Activated naive CD8-positive, alpha-beta T cell treated with anti-CD3 and anti-CD28 coated beads for 36 hours (primary cell): ENCODE measurements at regions not wholly inside any gene's neighbourhood (a gene's known extent, or its start where the extent isn't known, plus 50 kb on each side); places are given as distances from the start of the nearest gene placed in this dataset.
"Not testable (repeated sequence)": the region's sequence is repeated elsewhere in the genome, so short reads cannot be mapped to it uniquely, and the experiment has no call there.

Source experiments
- DNase-seq: peaks from one replicate; pipeline ENCODE4 v3.0.0; 2021
- H3K27ac Mint-ChIP-seq: one replicate; pipeline ENCODE4 v1.8.0; 2022; ENCODE audit warnings: mild to moderate bottlenecking, moderate library complexity, mixed read lengths
- H3K27me3 Mint-ChIP-seq: one replicate; pipeline ENCODE4 v1.8.0; 2022; ENCODE audit warnings: mild to moderate bottlenecking, mixed read lengths
- H3K36me3 Mint-ChIP-seq: one replicate; pipeline ENCODE4 v1.8.0; 2021; ENCODE audit warnings: mild to moderate bottlenecking, mixed read lengths
- H3K4me1 Mint-ChIP-seq: one replicate; pipeline ENCODE4 v1.8.0; 2021; ENCODE audit warnings: mixed read lengths
- H3K4me3 Mint-ChIP-seq: one replicate; pipeline ENCODE4 v1.8.0; 2022; ENCODE audit warnings: mild to moderate bottlenecking, moderate library complexity, mixed read lengths
- H3K9me3 Mint-ChIP-seq: one replicate; pipeline ENCODE4 v1.8.0; 2022; ENCODE audit warnings: mixed read lengths

DNA sequence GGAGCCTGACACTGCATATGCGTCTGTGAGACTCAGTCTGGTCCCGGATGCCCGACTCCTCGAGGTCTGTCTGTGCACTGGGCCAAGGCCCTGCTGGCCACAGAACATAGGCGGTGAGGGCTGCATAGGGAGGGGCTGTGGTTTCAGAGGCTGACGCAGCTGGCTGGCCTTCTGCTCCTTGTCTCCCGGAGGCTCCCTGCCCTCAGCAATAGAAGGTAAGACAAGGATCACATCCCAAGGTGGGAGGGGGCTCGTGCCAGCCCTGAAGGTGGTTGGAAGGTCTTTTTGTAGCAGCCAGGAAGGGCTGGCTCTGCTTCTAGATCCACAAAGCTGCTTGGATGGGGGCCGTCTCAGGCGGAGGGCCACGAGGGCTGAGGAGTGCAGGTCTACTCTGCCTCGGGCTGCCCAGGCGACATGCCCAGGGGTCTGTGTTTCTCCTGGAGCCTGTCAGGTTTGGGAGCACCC, 239.8 kb upstream of the SULF2 start:
- H3K27me3 Mint-ChIP-seq: peaks cover 5% of the 10 kb centered on the region
- no peaks in the 10 kb centered on the region for H3K36me3 Mint-ChIP-seq
- no peaks in the 10 kb centered on the region for H3K4me1 Mint-ChIP-seq
- H3K27ac Mint-ChIP-seq: no peak overlapping the region
- DNase-seq: no peak
- H3K9me3 Mint-ChIP-seq: no peaks in the 10 kb centered on the region
- no peak overlapping the region for H3K4me3 Mint-ChIP-seq

DNA sequence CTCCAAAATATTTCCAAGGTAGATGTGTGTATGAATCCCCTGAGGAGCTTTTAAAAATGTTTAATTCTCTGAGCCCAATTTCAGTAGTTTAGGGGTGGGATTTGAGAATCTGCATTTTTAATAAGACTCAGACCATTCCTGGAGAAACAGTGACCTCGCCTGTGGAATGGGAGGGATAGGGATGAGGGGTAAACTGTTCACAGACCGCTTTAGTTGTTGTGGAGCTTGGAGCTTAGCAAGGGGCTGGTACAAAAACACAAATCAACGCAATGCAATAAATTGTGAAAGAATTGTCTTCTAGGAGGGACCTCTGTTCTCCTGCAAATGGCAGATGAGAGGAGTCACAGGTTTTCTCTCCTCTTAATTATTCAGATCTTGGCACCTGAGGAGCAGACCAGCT, 239.3 kb upstream of the SULF2 start:
- DNase-seq: no peak
- no peak overlapping the region for H3K27ac Mint-ChIP-seq
- H3K4me3 Mint-ChIP-seq: no peak overlapping the region
- peaks cover 5% of the 10 kb centered on the region for H3K27me3 Mint-ChIP-seq
- H3K4me1 Mint-ChIP-seq: no peaks in the 10 kb centered on the region
- H3K36me3 Mint-ChIP-seq: no peaks in the 10 kb centered on the region
- H3K9me3 Mint-ChIP-seq: no peaks in the 10 kb centered on the region

DNA sequence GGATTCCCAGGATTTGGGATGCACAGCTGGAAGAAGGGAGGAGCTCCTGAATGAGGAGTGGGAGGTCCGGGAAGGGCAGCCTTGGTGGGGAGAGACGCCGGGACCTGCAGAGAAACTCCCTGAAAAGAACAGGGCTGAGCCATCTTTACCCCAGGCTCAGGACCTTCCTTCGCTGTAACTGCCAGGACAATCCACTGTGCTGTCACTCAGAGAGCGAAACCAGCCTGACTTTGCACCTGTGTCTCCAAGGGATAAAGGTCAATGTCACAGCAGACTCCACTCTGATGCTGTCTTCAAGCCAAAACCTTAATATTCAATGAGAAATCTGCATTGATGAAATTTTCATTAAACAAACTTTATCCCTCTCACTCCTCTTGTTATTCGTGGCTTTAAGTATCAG, 235.4 kb upstream of the SULF2 start:
- DNase-seq, H3K4me3 Mint-ChIP-seq, H3K4me1 Mint-ChIP-seq, H3K36me3 Mint-ChIP-seq, H3K27ac Mint-ChIP-seq, H3K9me3 Mint-ChIP-seq, H3K27me3 Mint-ChIP-seq: not testable (repeated sequence)

DNA sequence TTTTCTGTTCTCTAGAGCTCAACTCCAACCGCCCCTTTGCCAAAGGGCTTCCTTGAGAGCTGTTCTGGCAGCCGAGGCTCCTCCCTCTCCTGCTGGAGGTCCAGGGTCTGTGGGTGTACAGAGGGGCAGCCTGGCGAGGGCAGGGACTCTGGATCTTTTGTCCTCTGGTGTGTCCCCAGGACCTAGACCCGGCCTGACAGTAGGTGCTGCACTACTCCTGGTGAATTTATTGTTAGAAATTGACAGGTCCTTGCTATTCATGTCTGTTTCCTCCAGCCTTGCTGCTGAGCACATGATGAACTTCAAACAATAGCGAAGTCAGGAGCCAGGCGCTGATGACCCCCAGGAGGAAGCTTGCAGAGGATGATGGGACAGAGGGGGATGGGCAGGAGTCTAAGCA, 234.7 kb upstream of the SULF2 start:
- Mint-ChIP-seq H3K9me3 (peaks cover 2% of the 10 kb centered on the region), H3K4me1 (no peaks in the 10 kb centered on the region), H3K27me3 (peaks cover 5% of the 10 kb centered on the region), H3K27ac (no peak overlapping the region), H3K4me3 (no peak overlapping the region), H3K36me3 (no peaks in the 10 kb centered on the region)
- DNase-seq: no peak

DNA sequence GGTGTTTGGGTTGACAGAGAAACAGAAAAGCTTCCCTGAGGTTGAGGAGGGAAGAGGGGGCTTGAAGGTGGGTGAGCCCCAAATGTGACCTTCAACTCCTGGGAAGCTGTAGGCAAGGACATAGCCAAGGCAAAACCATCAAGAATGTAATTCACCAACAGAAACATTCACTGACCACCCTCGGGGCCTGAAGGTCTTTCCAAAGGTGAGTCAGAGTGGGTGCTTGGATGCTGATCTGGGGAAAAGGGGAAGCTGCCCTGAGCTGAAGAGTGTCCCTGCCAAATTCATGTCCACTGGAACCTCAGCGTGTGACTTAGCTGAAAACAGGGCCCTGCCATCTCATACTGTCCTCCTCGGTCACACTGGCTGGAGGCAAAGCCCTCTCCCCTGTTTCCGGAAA, 234.2 kb upstream of the SULF2 start:
- DNase-seq: no peak
- Mint-ChIP-seq H3K4me1 (no peaks in the 10 kb centered on the region), H3K9me3 (peaks cover 2% of the 10 kb centered on the region), H3K36me3 (no peaks in the 10 kb centered on the region), H3K27me3 (peaks cover 4% of the 10 kb centered on the region), H3K27ac (no peak overlapping the region), H3K4me3 (no peak overlapping the region)

DNA sequence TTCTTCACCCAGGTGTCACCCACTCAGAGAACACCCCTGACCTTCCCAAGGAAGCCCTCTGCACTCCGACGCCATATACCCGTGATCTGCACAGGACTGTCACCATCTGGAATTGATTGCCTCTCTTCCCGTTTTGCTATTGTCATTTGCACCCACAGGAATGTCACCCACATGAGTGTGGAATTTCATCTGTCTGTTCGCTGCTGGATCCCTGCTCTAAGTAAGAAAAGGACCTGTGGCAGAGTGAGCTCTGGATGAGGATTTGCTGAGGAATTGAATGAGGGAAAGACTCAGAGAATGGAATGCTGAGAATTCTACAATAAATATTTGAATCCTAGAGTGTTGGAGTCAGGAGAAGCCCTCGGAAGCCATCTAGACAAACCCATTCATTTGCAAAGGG, 233.6 kb upstream of the SULF2 start:
- not testable (repeated sequence) for H3K4me3 Mint-ChIP-seq, H3K27me3 Mint-ChIP-seq, DNase-seq, H3K4me1 Mint-ChIP-seq, H3K36me3 Mint-ChIP-seq, H3K9me3 Mint-ChIP-seq
- H3K27ac Mint-ChIP-seq: peak overlapping the region; percentile 2

DNA sequence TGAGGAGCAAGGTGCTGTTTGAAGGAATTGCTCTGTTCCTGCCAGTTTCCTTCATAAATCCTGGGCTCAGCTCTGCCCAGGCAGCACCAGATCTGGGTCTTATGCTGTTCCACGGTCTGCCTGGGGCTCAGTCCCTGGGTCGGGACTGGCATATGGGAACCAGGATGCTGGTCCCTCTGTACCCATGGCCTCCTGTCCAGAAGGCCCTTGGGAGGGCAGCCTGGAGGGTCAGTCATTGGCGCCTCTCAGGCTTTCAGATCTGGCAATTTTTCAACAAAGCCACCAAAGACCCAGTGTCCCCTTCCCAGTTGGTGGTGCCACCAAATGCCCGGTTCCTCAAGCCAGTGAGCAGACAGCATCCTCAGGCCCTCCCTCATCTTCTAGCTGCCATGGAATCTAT, 232.7 kb upstream of the SULF2 start:
- no peaks in the 10 kb centered on the region for H3K36me3 Mint-ChIP-seq
- DNase-seq: no peak
- H3K9me3 Mint-ChIP-seq: peaks cover 3% of the 10 kb centered on the region
- H3K27ac Mint-ChIP-seq: no peak overlapping the region
- peaks cover 4% of the 10 kb centered on the region for H3K27me3 Mint-ChIP-seq
- H3K4me3 Mint-ChIP-seq: no peak overlapping the region
- H3K4me1 Mint-ChIP-seq: no peaks in the 10 kb centered on the region

DNA sequence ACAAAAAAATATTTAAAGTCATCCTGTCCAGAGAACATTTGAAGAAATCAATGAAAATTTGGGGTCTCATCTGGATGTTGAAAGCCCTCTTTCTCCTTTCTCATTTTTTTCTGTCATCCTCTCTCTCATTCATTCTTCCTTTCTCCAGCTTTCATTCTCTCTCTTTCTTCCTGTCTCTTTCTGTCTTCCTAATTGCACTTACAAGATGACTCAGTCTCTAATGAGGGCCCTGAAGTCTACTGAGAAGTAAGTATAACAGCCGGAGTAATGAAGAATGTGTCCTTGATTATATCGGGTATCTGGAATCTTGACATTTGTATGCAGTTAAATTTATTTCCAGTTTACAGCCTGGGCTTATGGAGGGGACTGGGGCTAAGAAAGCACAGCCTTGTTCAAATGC, 232.2 kb upstream of the SULF2 start:
- Mint-ChIP-seq H3K4me3 (no peak overlapping the region), H3K27ac (no peak overlapping the region), H3K9me3 (peaks cover 5% of the 10 kb centered on the region), H3K36me3 (no peaks in the 10 kb centered on the region), H3K4me1 (no peaks in the 10 kb centered on the region), H3K27me3 (peaks cover 4% of the 10 kb centered on the region)
- no peak for DNase-seq

DNA sequence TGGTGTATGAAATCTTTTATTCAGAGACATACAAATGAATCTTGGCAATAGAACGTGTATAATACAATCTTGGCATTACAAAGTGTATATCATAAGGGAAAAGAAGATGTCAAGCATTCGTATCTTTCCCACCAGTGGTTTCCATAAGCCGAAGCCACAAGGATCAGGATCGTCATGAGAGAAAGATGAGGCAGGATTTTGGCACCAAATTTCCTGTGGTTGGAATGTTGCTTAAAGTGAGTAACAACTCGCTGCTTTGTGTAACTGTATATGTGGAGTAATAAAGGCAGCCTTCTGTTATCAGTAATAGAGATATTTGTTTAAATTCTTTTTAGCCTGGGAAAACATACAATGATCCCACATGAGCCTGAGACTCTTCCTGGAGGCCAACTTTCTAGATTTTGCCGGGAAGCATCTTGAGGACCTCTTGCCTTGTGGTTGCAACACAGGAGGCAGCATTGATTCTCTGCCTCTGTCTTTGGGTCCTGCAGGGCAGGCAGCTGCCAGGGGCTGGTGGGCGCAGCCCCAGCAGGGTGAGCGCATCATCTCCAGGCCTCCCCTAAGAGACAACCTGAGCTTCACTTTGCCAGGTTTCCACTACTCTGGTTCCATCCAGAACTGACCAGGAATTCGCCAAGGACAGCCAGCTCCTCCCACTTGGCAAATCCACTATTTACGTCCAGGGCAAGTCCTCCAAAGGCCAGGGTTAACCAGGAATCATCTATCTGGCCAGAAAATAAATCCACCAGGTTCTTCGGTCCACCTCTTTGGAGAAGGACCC, 230.9 kb upstream of the SULF2 start:
- Mint-ChIP-seq H3K4me3 (no peak overlapping the region), H3K27ac (no peak overlapping the region), H3K9me3 (peaks cover 10% of the 10 kb centered on the region), H3K4me1 (no peaks in the 10 kb centered on the region), H3K36me3 (no peaks in the 10 kb centered on the region), H3K27me3 (peaks cover 4% of the 10 kb centered on the region)
- DNase-seq: no peak

DNA sequence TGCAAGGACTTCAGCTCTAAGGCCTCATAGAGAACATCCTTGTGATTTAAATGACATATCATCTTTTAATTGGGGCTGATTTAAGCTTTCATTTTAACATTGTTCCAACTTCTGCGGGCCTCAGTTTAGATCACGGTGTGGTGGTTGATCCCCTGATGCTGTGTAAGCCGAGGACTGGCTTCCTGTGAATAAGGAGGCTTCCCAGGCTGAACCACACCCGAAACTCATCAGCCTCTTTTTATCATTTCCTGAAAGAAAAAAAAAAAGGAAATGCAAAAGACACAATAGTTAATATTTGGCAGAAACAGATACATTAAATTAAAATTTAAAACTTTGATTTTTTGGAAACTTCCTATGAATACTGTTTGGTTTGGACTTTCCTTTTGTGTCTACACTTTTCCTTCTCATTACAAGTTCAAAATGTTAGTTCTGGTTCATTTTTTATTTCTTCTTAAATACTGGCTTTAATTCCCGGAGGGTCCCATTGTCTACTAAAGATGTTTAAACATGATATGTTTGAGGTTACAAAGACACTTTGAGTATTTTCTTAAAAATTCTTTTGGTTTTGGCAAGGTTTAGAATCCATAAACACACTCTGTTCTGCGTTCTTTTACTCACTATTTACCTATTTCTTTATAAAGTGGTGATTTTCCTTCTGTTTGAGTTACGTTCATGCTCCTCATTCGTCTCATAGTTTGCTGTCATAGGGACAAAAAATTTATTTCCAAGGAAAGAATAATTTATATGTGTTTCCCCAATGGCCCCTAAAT, 230.0 kb upstream of the SULF2 start:
- Mint-ChIP-seq H3K9me3 (peaks cover 10% of the 10 kb centered on the region), H3K36me3 (no peaks in the 10 kb centered on the region), H3K4me1 (no peaks in the 10 kb centered on the region), H3K27ac (no peak overlapping the region), H3K27me3 (peaks cover 4% of the 10 kb centered on the region), H3K4me3 (no peak overlapping the region)
- no peak for DNase-seq

DNA sequence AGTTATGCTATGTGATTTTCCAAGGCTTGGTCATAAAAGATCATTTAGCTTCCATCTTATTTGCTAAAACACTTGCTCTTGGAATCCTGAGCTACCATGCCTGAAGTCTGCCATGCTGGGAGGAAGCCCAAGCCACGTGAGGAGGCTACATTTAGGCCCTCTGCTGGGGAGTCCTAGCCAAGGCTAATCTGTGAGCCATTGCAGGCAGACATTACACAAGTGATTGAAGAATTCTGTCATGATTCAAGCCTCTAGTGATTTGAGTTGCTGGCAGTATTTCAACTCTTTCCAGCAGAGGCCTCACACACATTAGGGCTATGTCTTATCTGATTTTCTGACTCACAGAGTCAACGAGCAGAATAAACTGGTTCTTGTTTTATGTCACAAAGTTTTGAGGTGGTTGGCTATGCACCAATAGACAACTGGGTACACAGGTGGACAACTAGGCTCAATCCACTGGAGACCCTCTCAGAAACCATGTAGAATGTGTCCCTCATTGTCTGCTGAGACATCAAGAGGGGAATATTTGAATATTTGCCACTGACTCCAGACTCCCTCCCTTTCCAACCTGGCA, 227.2 kb upstream of the SULF2 start:
- no peaks in the 10 kb centered on the region for H3K4me1 Mint-ChIP-seq
- no peak overlapping the region for H3K4me3 Mint-ChIP-seq
- H3K9me3 Mint-ChIP-seq: peaks cover 17% of the 10 kb centered on the region
- peaks cover 13% of the 10 kb centered on the region for H3K27me3 Mint-ChIP-seq
- no peaks in the 10 kb centered on the region for H3K36me3 Mint-ChIP-seq
- no peak overlapping the region for H3K27ac Mint-ChIP-seq
- DNase-seq: no peak

DNA sequence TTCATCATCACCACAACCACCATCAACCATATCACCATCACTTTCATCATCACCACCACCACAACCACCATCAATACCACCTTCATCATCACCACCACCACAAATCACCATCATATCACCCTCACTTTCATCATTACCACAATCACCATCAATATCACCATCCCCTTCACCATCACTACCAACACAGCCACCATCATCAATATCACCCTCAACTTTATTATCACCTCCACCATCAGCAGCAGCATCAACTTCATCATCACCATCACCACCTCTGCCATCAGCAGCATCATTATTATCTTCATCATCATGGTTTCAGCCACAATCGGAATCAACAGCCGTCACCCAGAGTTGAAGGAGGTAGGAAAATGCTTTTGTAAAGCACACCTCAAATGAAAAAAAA, 225.7 kb upstream of the SULF2 start:
- Mint-ChIP-seq H3K4me3 (no peak overlapping the region), H3K27me3 (peaks cover 20% of the 10 kb centered on the region), H3K4me1 (no peaks in the 10 kb centered on the region), H3K36me3 (no peaks in the 10 kb centered on the region), H3K9me3 (peaks cover 17% of the 10 kb centered on the region), H3K27ac (no peak overlapping the region)
- no peak for DNase-seq

DNA sequence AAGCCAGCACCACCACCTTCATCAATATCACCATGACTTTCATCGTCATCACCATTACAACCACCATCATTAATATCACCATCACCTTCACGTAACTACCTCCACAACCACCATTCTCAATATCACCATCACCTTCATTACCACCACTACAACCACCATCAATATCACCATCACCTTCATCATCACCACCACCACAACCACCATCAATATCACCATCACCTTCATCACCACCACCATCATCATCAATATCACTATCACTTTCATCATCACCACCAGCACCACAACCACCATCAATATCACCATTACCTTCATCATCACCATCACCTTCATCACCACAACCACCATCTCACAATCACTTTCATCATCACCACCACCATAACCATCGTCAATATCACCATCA, 225.3 kb upstream of the SULF2 start:
- H3K27me3 Mint-ChIP-seq: peaks cover 22% of the 10 kb centered on the region
- H3K27ac Mint-ChIP-seq: no peak overlapping the region
- peaks cover 17% of the 10 kb centered on the region for H3K9me3 Mint-ChIP-seq
- no peaks in the 10 kb centered on the region for H3K36me3 Mint-ChIP-seq
- no peaks in the 10 kb centered on the region for H3K4me1 Mint-ChIP-seq
- DNase-seq: no peak
- H3K4me3 Mint-ChIP-seq: no peak overlapping the region

DNA sequence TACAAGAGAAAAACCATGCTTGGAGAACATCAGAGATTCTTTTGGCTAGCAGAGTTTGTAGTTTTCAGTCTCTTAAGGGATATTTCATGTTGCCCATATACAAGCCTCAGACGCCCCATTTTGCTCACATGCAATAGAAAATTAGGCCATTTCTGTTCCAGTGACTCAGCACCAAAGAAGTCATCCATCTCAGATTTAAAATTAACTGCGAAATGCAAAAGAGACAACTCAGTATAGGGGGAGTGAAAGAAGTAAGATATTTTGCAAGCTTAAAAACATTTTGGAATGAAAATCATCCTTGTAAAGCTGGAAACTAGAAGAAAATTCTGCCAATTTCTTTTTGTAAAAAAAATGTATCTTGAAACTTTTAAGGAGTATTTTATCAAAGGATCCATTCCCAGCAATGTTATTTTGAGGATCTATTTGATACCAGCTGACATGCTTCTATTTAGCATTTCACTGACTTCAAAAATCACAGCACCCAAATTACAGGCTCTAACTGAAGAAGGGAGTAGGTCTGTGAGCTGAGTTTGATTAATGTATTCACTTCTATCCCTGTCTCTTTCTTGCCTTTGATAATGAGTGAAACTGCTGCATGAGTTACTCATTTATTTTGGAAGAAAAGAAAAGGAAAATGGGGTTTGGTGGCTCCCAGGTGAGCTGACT, 223.7 kb upstream of the SULF2 start:
- Mint-ChIP-seq H3K27ac (no peak overlapping the region), H3K9me3 (peaks cover 17% of the 10 kb centered on the region), H3K27me3 (peaks cover 38% of the 10 kb centered on the region), H3K4me1 (no peaks in the 10 kb centered on the region), H3K36me3 (no peaks in the 10 kb centered on the region), H3K4me3 (no peak overlapping the region)
- no peak for DNase-seq

DNA sequence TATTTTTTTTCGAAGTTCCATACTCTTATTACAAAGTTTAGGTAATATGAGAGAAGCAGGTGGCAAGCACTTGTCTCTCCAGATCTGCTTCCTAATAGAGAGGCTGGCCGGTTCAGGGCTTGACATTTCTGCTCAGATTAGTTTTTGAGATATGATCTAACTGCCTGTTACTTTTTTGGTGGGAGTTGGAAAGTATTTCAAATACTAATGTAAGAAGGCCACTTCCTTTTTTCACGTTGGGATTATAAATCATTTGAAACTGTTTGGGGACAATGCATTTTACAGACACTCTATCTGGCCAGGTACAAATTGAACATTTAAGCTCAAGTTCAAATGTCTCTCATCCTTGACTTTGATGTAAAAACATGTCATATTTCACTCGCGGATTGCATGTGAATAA, 222.1 kb upstream of the SULF2 start:
- no peaks in the 10 kb centered on the region for H3K36me3 Mint-ChIP-seq
- H3K4me1 Mint-ChIP-seq: peaks cover 2% of the 10 kb centered on the region
- peaks cover 15% of the 10 kb centered on the region for H3K9me3 Mint-ChIP-seq
- H3K4me3 Mint-ChIP-seq: no peak overlapping the region
- H3K27me3 Mint-ChIP-seq: peaks cover 41% of the 10 kb centered on the region
- DNase-seq: no peak
- H3K27ac Mint-ChIP-seq: no peak overlapping the region
